SU-DHL-6 (cell line): ENCODE measurements at regions not wholly inside any gene's neighbourhood (a gene's known extent, or its start where the extent isn't known, plus 50 kb on each side); places are given as distances from the start of the nearest gene placed in this dataset.

ENCODE experiments used
- CTCF ChIP-seq: fragments of 200-600 bp; sonication (generic); IDR thresholded peaks from one replicate; pipeline ENCODE4 v1.5.1; 2017; ENCODE audit warnings: antibody characterized with exemption, mild to moderate bottlenecking, low read length, moderate library complexity; ENCODE audit not compliant: insufficient read depth, poor library complexity, severe bottlenecking
- EZH2phosphoT487 ChIP-seq: fragments of 200-600 bp; sonication (generic), shearing (Covaris generic); conservative IDR thresholded peaks from 2 replicates; pipeline ENCODE4 v1.6.1; 2018; ENCODE audit warnings: mild to moderate bottlenecking, antibody characterized with exemption, low read length, moderate library complexity, mixed read lengths

- no peak for TF ChIP-seq CTCF
- TF ChIP-seq EZH2phosphoT487 = no peak
Measured at GRCh38 chr20:48008850-48009515, 223.7 kb upstream of the SULF2 start.
